ENCODE measurements at regions not wholly inside any gene's neighbourhood (a gene's known extent, or its start where the extent isn't known, plus 50 kb on each side); places are given as distances from the start of the nearest gene placed in this dataset.
"Not testable (repeated sequence)": the region's sequence is repeated elsewhere in the genome, so short reads cannot be mapped to it uniquely, and the experiment has no call there.

- Mint-ChIP-seq H3K36me3 (ENCODE audit: low read depth) (no peaks in the 10 kb centered on the region), H3K27ac (no peak overlapping the region), H3K27me3 (no peaks in the 10 kb centered on the region), H3K4me1 (no peaks in the 10 kb centered on the region), H3K4me3 (no peak overlapping the region), H3K9me3 (ENCODE audit: low read depth) (peaks cover 3% of the 10 kb centered on the region)
- ATAC-seq, result no peak
- POLR2A ChIA-PET, result no interaction called here
- intact Hi-C loops (cut with DNase I, micrococcal nuclease), result no loop called here
- CTCF ChIA-PET, result no interaction called here
- DNase-seq, result no peak
Measured at GRCh38 chr3:35114686-35115085, 524.6 kb upstream of the ARPP21 start.

GRCh38 chr3:35120026-35120425, 519.3 kb upstream of the ARPP21 start:
- ATAC-seq (no peak), DNase-seq (no peak)
- H3K36me3 Mint-ChIP-seq (ENCODE audit: low read depth), result no peaks in the 10 kb centered on the region
- POLR2A ChIA-PET, result no interaction called here
- H3K4me3 Mint-ChIP-seq, result no peak overlapping the region
- H3K4me1 Mint-ChIP-seq, result no peaks in the 10 kb centered on the region
- H3K9me3 Mint-ChIP-seq (ENCODE audit: low read depth), result no peaks in the 10 kb centered on the region
- H3K27me3 Mint-ChIP-seq, result no peaks in the 10 kb centered on the region
- intact Hi-C loops (cut with DNase I, micrococcal nuclease), result no loop called here
- CTCF ChIA-PET, result no interaction called here
- H3K27ac Mint-ChIP-seq, result no peak overlapping the region

- H3K4me3 Mint-ChIP-seq, result no peak overlapping the region
- ChIA-PET POLR2A (no interaction called here), CTCF (no interaction called here)
- intact Hi-C loops (cut with DNase I, micrococcal nuclease), result no loop called here
- no peaks in the 10 kb centered on the region for H3K27me3 Mint-ChIP-seq
- H3K27ac Mint-ChIP-seq, result no peak overlapping the region
- no peak for ATAC-seq
- no peak for DNase-seq
- no peaks in the 10 kb centered on the region for H3K36me3 Mint-ChIP-seq (ENCODE audit: low read depth)
- H3K9me3 Mint-ChIP-seq (ENCODE audit: low read depth), result peaks cover 5% of the 10 kb centered on the region
- H3K4me1 Mint-ChIP-seq, result no peaks in the 10 kb centered on the region
Measured at GRCh38 chr3:35137612-35138011, 501.7 kb upstream of the ARPP21 start.

GRCh38 chr3:35141406-35141805, 497.9 kb upstream of the ARPP21 start:
- Mint-ChIP-seq H3K27ac (no peak overlapping the region), H3K9me3 (ENCODE audit: low read depth) (peaks cover 2% of the 10 kb centered on the region), H3K4me1 (no peaks in the 10 kb centered on the region), H3K36me3 (ENCODE audit: low read depth) (no peaks in the 10 kb centered on the region), H3K4me3 (no peak overlapping the region), H3K27me3 (no peaks in the 10 kb centered on the region)
- ChIA-PET CTCF (no interaction called here), POLR2A (no interaction called here)
- DNase-seq (no peak), ATAC-seq (no peak)
- intact Hi-C loops (cut with DNase I, micrococcal nuclease), result no loop called here

- H3K9me3 Mint-ChIP-seq (ENCODE audit: low read depth), result peaks cover 2% of the 10 kb centered on the region
- H3K4me3 Mint-ChIP-seq, result no peak overlapping the region
- no peak for ATAC-seq
- no peaks in the 10 kb centered on the region for H3K27me3 Mint-ChIP-seq
- CTCF ChIA-PET, result no interaction called here
- POLR2A ChIA-PET, result no interaction called here
- no peak for DNase-seq
- H3K27ac Mint-ChIP-seq, result no peak overlapping the region
- H3K36me3 Mint-ChIP-seq (ENCODE audit: low read depth), result no peaks in the 10 kb centered on the region
- no peaks in the 10 kb centered on the region for H3K4me1 Mint-ChIP-seq
- intact Hi-C loops (cut with DNase I, micrococcal nuclease), result no loop called here
Measured at GRCh38 chr3:35144011-35144410, 495.3 kb upstream of the ARPP21 start.

- CTCF ChIA-PET; intact Hi-C loops (cut with DNase I, micrococcal nuclease): not testable (repeated sequence)
Measured at GRCh38 chr3:35146256-35147035, 492.9 kb upstream of the ARPP21 start.

GRCh38 chr3:35183927-35184675, 455.2 kb upstream of the ARPP21 start:
- no peaks in the 10 kb centered on the region for H3K4me1 Mint-ChIP-seq
- H3K4me3 Mint-ChIP-seq, result no peak overlapping the region
- ChIA-PET POLR2A (interaction anchor here (0.6 kb wide), 1 partner anchor 168 kb away, joined by 3 read pairs; no protein-coding TSS in a partner anchor), CTCF (no interaction called here)
- DNase-seq, result no peak
- peaks cover 14% of the 10 kb centered on the region for H3K9me3 Mint-ChIP-seq (ENCODE audit: low read depth)
- no peak overlapping the region for H3K27ac Mint-ChIP-seq
- no peak for ATAC-seq
- no peaks in the 10 kb centered on the region for H3K27me3 Mint-ChIP-seq
- intact Hi-C loops (cut with DNase I, micrococcal nuclease), result no loop called here
- H3K36me3 Mint-ChIP-seq (ENCODE audit: low read depth), result no peaks in the 10 kb centered on the region

More at GRCh38 chr3:35146256-35147035, 492.9 kb upstream of the ARPP21 start:
- ATAC-seq; POLR2A ChIA-PET; H3K4me3 Mint-ChIP-seq; H3K4me1 Mint-ChIP-seq; H3K36me3 Mint-ChIP-seq (ENCODE audit: low read depth); H3K27ac Mint-ChIP-seq; DNase-seq; H3K27me3 Mint-ChIP-seq; H3K9me3 Mint-ChIP-seq (ENCODE audit: low read depth): not testable (repeated sequence)

GRCh38 chr3:35184775-35185174, 454.6 kb upstream of the ARPP21 start:
- H3K27me3 Mint-ChIP-seq, result no peaks in the 10 kb centered on the region
- no peaks in the 10 kb centered on the region for H3K36me3 Mint-ChIP-seq (ENCODE audit: low read depth)
- POLR2A ChIA-PET, result interaction anchor here (0.6 kb wide), 1 partner anchor 167 kb away, joined by 3 read pairs; no protein-coding TSS in a partner anchor
- no peaks in the 10 kb centered on the region for H3K4me1 Mint-ChIP-seq
- intact Hi-C loops (cut with DNase I, micrococcal nuclease), result no loop called here
- H3K9me3 Mint-ChIP-seq (ENCODE audit: low read depth), result peaks cover 14% of the 10 kb centered on the region
- H3K4me3 Mint-ChIP-seq, result no peak overlapping the region
- DNase-seq (no peak), ATAC-seq (no peak)
- CTCF ChIA-PET, result no interaction called here
- H3K27ac Mint-ChIP-seq, result no peak overlapping the region

GRCh38 chr3:35187908-35188307, 451.4 kb upstream of the ARPP21 start:
- no peak for ATAC-seq
- H3K4me3 Mint-ChIP-seq, result no peak overlapping the region
- POLR2A ChIA-PET, result no interaction called here
- H3K27ac Mint-ChIP-seq, result no peak overlapping the region
- no peaks in the 10 kb centered on the region for H3K4me1 Mint-ChIP-seq
- H3K9me3 Mint-ChIP-seq (ENCODE audit: low read depth), result peaks cover 8% of the 10 kb centered on the region
- no peak for DNase-seq
- CTCF ChIA-PET, result no interaction called here
- H3K36me3 Mint-ChIP-seq (ENCODE audit: low read depth), result no peaks in the 10 kb centered on the region
- intact Hi-C loops (cut with DNase I, micrococcal nuclease), result no loop called here
- H3K27me3 Mint-ChIP-seq, result no peaks in the 10 kb centered on the region

- ATAC-seq, result no peak
- intact Hi-C loops (cut with DNase I, micrococcal nuclease), result no loop called here
- Mint-ChIP-seq H3K4me3 (no peak overlapping the region), H3K4me1 (no peaks in the 10 kb centered on the region), H3K27me3 (no peaks in the 10 kb centered on the region), H3K36me3 (ENCODE audit: low read depth) (no peaks in the 10 kb centered on the region), H3K27ac (no peak overlapping the region), H3K9me3 (ENCODE audit: low read depth) (peaks cover 3% of the 10 kb centered on the region)
- DNase-seq, result no peak
- POLR2A ChIA-PET, result no interaction called here
- CTCF ChIA-PET, result interaction anchor here (0.7 kb wide), 2 partner anchors 57 to 1312 kb away, joined by 3 read pairs; no protein-coding TSS in a partner anchor
Measured at GRCh38 chr3:35194666-35195065, 444.7 kb upstream of the ARPP21 start.

GRCh38 chr3:35198857-35199256, 440.5 kb upstream of the ARPP21 start:
- POLR2A ChIA-PET, result no interaction called here

GRCh38 chr3:35200056-35200455, 439.3 kb upstream of the ARPP21 start:
- H3K27ac Mint-ChIP-seq, result no peak overlapping the region
- no peak for DNase-seq
- intact Hi-C loops (cut with DNase I, micrococcal nuclease), result no loop called here
- ChIA-PET CTCF (no interaction called here), POLR2A (no interaction called here)
- ATAC-seq, result no peak
- H3K4me3 Mint-ChIP-seq, result no peak overlapping the region
- no peaks in the 10 kb centered on the region for H3K4me1 Mint-ChIP-seq
- peaks cover 3% of the 10 kb centered on the region for H3K9me3 Mint-ChIP-seq (ENCODE audit: low read depth)
- no peaks in the 10 kb centered on the region for H3K27me3 Mint-ChIP-seq
- no peaks in the 10 kb centered on the region for H3K36me3 Mint-ChIP-seq (ENCODE audit: low read depth)

More at GRCh38 chr3:35198857-35199256, 440.5 kb upstream of the ARPP21 start:
- Mint-ChIP-seq H3K4me1 (no peaks in the 10 kb centered on the region), H3K27ac (no peak overlapping the region), H3K27me3 (no peaks in the 10 kb centered on the region), H3K36me3 (ENCODE audit: low read depth) (no peaks in the 10 kb centered on the region), H3K9me3 (ENCODE audit: low read depth) (peaks cover 3% of the 10 kb centered on the region), H3K4me3 (no peak overlapping the region)
- no peak for ATAC-seq
- no peak for DNase-seq
- CTCF ChIA-PET, result no interaction called here
- intact Hi-C loops (cut with DNase I, micrococcal nuclease), result no loop called here
